Mucosa of descending colon (tissue), 3 donors: ENCODE measurements at regions not wholly inside any gene's neighbourhood (a gene's known extent, or its start where the extent isn't known, plus 50 kb on each side); places are given as distances from the start of the nearest gene placed in this dataset.

ENCODE experiments used
- ATAC-seq: fragments of 200-7000 bp; cut with Tn5 transposase; one replicate; pipeline ENCODE4 v1.9.1; 2020; ENCODE audit warnings: mild to moderate bottlenecking, moderate library complexity
- DNase-seq, 3 donors: peaks; one replicate each; pipeline ENCODE4 v3.0.0-alpha.2; 2020
- H3K36me3 ChIP-seq: fragments of 200-600 bp; one replicate; pipeline ENCODE4 v1.8.0; 2021; ENCODE audit warnings: low read depth, mild to moderate bottlenecking
- H3K4me1 ChIP-seq: fragments of 200-600 bp; one replicate; pipeline ENCODE4 v1.8.0; 2021; ENCODE audit warnings: low read depth, mild to moderate bottlenecking
- H3K4me3 ChIP-seq: fragments of 200-600 bp; one replicate; pipeline ENCODE4 v1.8.0; 2021; ENCODE audit warnings: mild to moderate bottlenecking
- H3K9me3 ChIP-seq: fragments of 200-600 bp; one replicate; pipeline ENCODE4 v1.8.0; 2021; ENCODE audit warnings: mild to moderate bottlenecking
- CTCF ChIP-seq: fragments of 200-600 bp; IDR thresholded peaks from one replicate; pipeline ENCODE4 v1.8.0; 2022; ENCODE audit warnings: antibody characterized with exemption, mild to moderate bottlenecking
- intact Hi-C, 2 donors: fragments of 100-400 bp; cut with DNase I in 1 of 2; cut with micrococcal nuclease in 1 of 2; formaldehyde crosslinking; loops; one replicate each; pipeline versions ENCODE4 v1.11.0 to v1.11.1; 2022; cut with DNase I, micrococcal nuclease
- donor health status: DM: no; HTN: no; CAD: no; lungs with moderate emphysema.
- donor health status: DM: no; HTN: no; CAD: no.
- donor health status: DM: no; HTN: yes; CAD: no.

GRCh38 chrX:125742811-125743210 lies 423.1 kb downstream of the TEX13C start:
- no peak for TF ChIP-seq CTCF
- intact Hi-C loops: no loop called here
- Histone ChIP-seq H3K9me3 (no peaks in the 10 kb centered on the region), H3K4me1 (no peaks in the 10 kb centered on the region), H3K4me3 (no peak overlapping the region), H3K36me3 (no peaks in the 10 kb centered on the region)
- DNase-seq (no peak), ATAC-seq (no peak)

GRCh38 chrX:125744914-125745313 lies 421.2 kb downstream of the DCAF12L2 start:
- Histone ChIP-seq H3K4me3 (no peak overlapping the region), H3K36me3 (no peaks in the 10 kb centered on the region), H3K4me1 (no peaks in the 10 kb centered on the region), H3K9me3 (no peaks in the 10 kb centered on the region)
- ATAC-seq (no peak), DNase-seq (no peak)
- intact Hi-C loops: no loop called here
- TF ChIP-seq CTCF: no peak

DNA sequence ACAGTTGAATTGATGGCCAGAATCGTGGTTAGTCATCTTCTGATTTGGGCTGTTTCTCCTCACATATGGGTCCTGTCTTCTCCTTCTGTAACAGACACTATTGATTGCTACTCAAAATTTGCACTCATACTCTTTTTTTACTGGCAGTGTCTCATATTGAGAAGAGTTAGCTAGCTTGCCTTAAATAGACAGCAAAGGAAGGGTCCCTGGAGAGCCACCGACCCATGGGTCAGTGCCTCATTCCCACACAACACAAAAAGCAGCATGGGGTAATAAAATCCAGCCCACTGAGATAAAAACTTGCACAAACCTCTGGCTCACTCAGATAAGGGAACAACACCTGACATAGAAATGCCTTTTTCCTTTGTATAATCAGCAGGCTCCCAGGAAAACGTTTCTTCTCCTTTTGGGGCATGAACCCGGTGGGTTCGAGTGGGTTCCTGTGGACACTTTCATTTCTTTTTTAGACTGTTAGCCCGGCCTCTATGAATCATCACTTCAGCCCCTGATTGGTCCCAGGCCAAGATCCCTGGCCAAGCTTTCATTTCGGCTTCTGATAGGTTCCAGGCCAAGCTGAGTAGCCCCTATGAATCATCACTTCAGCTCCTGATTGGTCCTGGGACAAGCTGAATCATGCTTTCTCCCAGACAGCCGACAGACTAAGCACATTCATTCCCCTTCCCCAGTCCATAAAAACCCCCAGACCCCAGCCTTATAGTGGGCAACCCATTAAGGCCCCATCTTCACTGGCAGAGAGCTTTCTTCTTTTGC lies 408.1 kb downstream of the DCAF12L2 start:
- intact Hi-C loops: no loop called here
- TF ChIP-seq CTCF: no peak
- no peaks in the 10 kb centered on the region for H3K9me3 ChIP-seq
- ATAC-seq: no peak
- peak in 1 of 3 donors; percentile 1 for DNase-seq
- no peaks in the 10 kb centered on the region for H3K36me3 ChIP-seq
- H3K4me3 ChIP-seq: no peak overlapping the region
- no peaks in the 10 kb centered on the region for H3K4me1 ChIP-seq

DNA sequence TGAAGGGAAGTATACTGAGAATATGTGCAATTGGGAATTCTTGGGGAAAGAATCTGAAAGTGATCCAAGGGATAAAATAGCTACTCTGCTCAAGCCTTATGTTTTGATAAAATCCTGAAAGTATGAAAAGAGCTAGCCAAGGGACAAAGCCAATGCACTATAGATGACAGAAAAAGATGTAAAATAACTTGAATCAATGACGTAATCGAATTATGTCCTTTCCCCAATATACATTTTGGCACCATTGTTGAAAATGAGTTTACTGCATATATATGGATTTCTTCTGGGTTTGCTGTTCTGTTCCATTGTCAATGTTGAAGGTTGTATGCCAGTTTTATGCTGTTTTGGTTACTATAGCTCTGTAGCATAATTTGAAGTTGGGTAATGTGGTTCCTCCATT lies 407.3 kb downstream of the DCAF12L2 start:
- H3K4me3 ChIP-seq: no peak overlapping the region
- no peak for TF ChIP-seq CTCF
- H3K4me1 ChIP-seq: no peaks in the 10 kb centered on the region
- no peak for DNase-seq
- intact Hi-C loops: no loop called here
- peaks cover 3% of the 10 kb centered on the region for H3K9me3 ChIP-seq
- no peak for ATAC-seq
- H3K36me3 ChIP-seq: no peaks in the 10 kb centered on the region

DNA sequence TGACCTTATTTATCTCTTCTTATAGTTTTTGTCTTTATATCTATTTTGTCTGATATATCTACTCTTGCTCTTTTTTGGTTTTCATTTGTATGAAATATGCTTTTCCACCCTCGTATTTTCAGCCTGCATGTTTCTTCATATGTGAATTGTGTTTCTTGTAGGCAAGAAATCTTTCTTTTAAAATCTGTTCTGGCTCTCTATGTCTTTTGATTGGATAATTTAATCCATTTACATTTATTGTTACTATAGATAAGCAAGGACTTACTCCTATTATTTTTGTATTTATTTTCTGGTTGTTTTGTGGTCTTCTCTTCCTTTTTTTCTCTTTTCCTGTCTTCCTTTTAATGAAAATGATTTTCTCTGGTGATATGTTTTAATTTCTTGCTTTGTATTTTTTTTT lies 403.1 kb downstream of the DCAF12L2 start:
- peaks cover 4% of the 10 kb centered on the region for H3K9me3 ChIP-seq
- intact Hi-C loops: no loop called here
- no peaks in the 10 kb centered on the region for H3K36me3 ChIP-seq
- no peak for TF ChIP-seq CTCF
- no peaks in the 10 kb centered on the region for H3K4me1 ChIP-seq
- DNase-seq (no peak), ATAC-seq (no peak)
- no peak overlapping the region for H3K4me3 ChIP-seq

GRCh38 chrX:125765347-125765746 lies 400.7 kb downstream of the DCAF12L2 start:
- H3K9me3 ChIP-seq: peaks cover 4% of the 10 kb centered on the region
- no peak for ATAC-seq
- H3K4me3 ChIP-seq: no peak overlapping the region
- no peaks in the 10 kb centered on the region for H3K36me3 ChIP-seq
- intact Hi-C loops: no loop called here
- TF ChIP-seq CTCF: no peak
- no peaks in the 10 kb centered on the region for H3K4me1 ChIP-seq
- DNase-seq: no peak
